ENCODE measurements at regions not wholly inside any gene's neighbourhood (a gene's known extent, or its start where the extent isn't known, plus 50 kb on each side); places are given as distances from the start of the nearest gene placed in this dataset.
"Not testable (repeated sequence)": the region's sequence is repeated elsewhere in the genome, so short reads cannot be mapped to it uniquely, and the experiment has no call there.

DNA sequence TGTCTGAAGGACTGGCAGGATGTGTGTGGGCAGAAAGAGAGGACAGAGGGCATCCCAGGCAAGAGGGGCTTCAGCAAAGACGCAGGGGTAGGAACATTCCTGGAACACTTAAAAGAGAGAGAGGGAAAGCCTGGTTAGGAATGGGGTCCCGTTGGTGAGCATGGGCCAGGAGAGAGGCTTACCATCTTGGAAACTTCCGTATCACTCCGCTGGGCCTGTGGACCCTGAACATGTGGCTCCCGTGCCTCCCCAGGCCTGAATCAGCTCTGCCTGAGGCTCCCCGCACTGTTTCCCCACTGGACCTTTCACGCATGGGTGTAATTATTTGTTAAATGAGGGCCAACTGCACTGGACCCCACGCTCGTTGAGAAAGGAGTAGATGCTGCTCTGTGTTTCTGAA lies 191.1 kb upstream of the GLI2 start:
- TF ChIP-seq POLR2A (IDR thresholded peaks at IDR 0.05) = no peak
- TF ChIP-seq, protein P1, sequence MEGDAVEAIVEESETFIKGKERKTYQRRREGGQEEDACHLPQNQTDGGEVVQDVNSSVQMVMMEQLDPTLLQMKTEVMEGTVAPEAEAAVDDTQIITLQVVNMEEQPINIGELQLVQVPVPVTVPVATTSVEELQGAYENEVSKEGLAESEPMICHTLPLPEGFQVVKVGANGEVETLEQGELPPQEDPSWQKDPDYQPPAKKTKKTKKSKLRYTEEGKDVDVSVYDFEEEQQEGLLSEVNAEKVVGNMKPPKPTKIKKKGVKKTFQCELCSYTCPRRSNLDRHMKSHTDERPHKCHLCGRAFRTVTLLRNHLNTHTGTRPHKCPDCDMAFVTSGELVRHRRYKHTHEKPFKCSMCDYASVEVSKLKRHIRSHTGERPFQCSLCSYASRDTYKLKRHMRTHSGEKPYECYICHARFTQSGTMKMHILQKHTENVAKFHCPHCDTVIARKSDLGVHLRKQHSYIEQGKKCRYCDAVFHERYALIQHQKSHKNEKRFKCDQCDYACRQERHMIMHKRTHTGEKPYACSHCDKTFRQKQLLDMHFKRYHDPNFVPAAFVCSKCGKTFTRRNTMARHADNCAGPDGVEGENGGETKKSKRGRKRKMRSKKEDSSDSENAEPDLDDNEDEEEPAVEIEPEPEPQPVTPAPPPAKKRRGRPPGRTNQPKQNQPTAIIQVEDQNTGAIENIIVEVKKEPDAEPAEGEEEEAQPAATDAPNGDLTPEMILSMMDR (IDR thresholded peaks at IDR 0.05) = no peak
- no peaks in the 10 kb centered on the region for H3K27me3 ChIP-seq
- peak overlapping the region in 1 of 3 donors; percentile 64 for H3K27ac ChIP-seq
- H3K4me3 ChIP-seq = no peak overlapping the region
- intact Hi-C loops (cut with DNase I) = no loop called here
- no peak for DNase-seq
- H3K9me3 ChIP-seq = no peaks in the 10 kb centered on the region
- H3K4me1 ChIP-seq = peaks cover 0 to 64% (median 29%) of the 10 kb centered on the region in 4 donors
- ATAC-seq = no peak
- no peaks in the 10 kb centered on the region for H3K36me3 ChIP-seq
- 95% methylated on average over 4 of the region's 9 CpGs for WGBS (ENCODE audit: insufficient coverage, low coverage, low lambda C conversion rate, missing lambda C conversion rate)

DNA sequence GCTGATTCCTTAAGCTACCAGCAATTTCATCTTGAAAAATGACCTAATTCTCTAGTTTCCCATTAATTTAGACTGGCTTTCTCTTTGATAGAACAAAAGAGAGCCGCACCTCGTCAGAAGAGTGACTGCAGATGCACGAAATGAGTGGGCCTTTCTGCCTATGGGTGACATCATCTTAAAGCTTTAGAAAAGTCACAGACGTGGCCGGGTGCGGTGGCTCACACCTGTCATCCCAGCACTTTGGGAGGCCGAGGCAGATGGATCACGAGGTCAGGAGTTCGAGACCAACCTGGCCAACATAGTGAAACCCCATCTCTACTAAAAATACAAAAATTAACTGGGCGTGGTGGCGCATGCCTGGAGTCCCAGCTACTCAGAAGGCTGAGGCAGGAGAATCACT lies 190.7 kb upstream of the GLI2 start:
- H3K4me3 ChIP-seq; H3K27me3 ChIP-seq; H3K36me3 ChIP-seq; intact Hi-C loops (cut with DNase I); DNase-seq; H3K9me3 ChIP-seq; ATAC-seq: not testable (repeated sequence)
- WGBS (ENCODE audit: insufficient coverage, low coverage, low lambda C conversion rate, missing lambda C conversion rate) = 94% methylated on average over 11 of the region's 11 CpGs
- Histone ChIP-seq H3K4me1 (peaks cover 0 to 63% (median 27%) of the 10 kb centered on the region in 4 donors), H3K27ac (peak overlapping the region in 1 of 3 donors; percentile 64)

DNA sequence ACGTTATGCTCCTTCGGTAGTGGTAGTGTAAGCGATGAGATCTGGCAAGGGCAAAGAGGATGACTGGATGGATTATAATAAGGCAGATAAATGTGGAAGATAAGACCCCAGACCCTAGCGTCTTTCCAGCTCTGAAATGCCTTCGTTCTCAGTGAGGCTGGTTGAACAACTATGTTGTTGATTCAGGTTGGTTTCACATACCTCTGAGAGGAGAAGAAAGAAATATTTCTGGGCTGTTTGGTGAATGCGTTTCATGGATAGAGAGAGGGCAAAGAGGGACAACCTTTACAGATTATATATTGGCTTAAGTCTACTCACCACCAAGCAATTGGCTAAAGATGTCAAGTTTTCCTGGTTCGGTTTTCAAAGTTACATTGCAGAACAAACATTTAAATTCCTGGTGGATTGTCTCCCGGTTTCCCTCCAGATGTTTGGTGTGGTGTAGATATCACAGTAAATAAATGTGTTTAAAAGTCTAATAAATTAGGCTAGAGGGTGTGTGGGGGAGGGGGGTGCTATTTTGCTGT lies 190.1 kb upstream of the GLI2 start:
- no peak for TF ChIP-seq POLR2A (IDR thresholded peaks at IDR 0.05)
- TF ChIP-seq, protein P1 (IDR thresholded peaks at IDR 0.05) = no peak
- H3K27me3 ChIP-seq = no peaks in the 10 kb centered on the region
- peak overlapping the region in 1 of 3 donors; percentile 64 for H3K27ac ChIP-seq
- 73% methylated on average over 7 of the region's 8 CpGs for WGBS (ENCODE audit: insufficient coverage, low coverage, low lambda C conversion rate, missing lambda C conversion rate)
- H3K4me3 ChIP-seq = no peak overlapping the region
- ATAC-seq (no peak), DNase-seq (no peak)
- intact Hi-C loops (cut with DNase I) = no loop called here
- peaks cover 0 to 63% (median 26%) of the 10 kb centered on the region in 4 donors for H3K4me1 ChIP-seq
- no peaks in the 10 kb centered on the region for H3K36me3 ChIP-seq
- H3K9me3 ChIP-seq = no peaks in the 10 kb centered on the region

DNA sequence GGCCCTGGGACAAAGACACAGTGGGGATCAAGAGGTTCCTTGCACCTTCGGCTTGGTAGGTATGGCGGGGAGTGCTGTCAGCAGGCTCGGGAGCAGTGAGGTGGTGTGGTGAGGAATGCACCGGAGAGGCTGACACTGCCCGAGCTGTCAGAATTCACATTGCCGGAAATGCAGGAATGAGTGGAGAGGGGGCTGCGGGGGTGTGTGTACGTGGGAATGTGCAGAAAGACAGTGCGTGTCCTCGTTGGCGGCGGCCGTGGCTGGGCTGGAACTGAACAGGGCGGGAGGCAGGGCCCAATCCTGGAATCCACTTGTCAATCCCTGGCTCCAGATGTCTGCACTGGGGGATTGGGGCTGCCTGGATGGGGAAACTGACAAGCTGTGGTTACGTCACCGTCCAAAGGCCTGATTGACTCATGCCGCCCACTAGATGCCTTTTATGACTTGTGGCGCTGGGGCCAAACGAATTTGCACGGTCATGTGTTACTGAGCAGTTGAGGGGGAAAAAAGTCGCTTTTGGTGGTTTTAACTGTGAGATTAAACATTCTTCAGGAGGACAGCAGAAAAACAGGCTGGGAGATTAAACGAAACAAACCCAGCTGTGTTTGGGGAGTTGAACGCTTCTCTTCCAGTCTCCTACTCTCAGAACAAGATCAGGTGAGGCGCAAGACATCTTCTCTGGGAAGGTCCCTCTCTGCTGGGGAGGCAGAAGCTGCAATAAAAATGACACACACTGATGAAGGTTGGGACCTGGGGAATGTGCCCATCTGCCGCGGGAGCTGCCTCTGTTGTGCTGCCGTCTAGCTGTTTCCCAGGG lies 189.4 kb upstream of the GLI2 start:
- H3K27me3 ChIP-seq = no peaks in the 10 kb centered on the region
- no peak overlapping the region for H3K4me3 ChIP-seq
- H3K36me3 ChIP-seq = no peaks in the 10 kb centered on the region
- H3K9me3 ChIP-seq = no peaks in the 10 kb centered on the region
- peaks cover 0 to 63% (median 29%) of the 10 kb centered on the region in 4 donors for H3K4me1 ChIP-seq
- ATAC-seq = peak in 1 of 4 donors; percentile 46
- WGBS (ENCODE audit: insufficient coverage, low coverage, low lambda C conversion rate, missing lambda C conversion rate) = 71% methylated on average over 16 of the region's 27 CpGs
- intact Hi-C loops (cut with DNase I) = no loop called here
- TF ChIP-seq POLR2A (IDR thresholded peaks at IDR 0.05) = no peak
- TF ChIP-seq, protein P1 (IDR thresholded peaks at IDR 0.05) = no peak
- H3K27ac ChIP-seq = peak overlapping the region in 2 of 3 donors; percentile 3 to 64
- peak; percentile 47 to 76 (median 71) for DNase-seq

- peak in 1 of 3 donors; percentile 25 for DNase-seq
- intact Hi-C loops (cut with DNase I) = no loop called here
- Histone ChIP-seq H3K27ac (peak overlapping the region in 2 of 3 donors; percentile 49 to 76), H3K4me3 (no peak overlapping the region), H3K9me3 (no peaks in the 10 kb centered on the region), H3K4me1 (peaks cover 0 to 65% (median 34%) of the 10 kb centered on the region in 4 donors), H3K27me3 (no peaks in the 10 kb centered on the region), H3K36me3 (no peaks in the 10 kb centered on the region)
- TF ChIP-seq POLR2A (IDR thresholded peaks at IDR 0.05) = no peak
- TF ChIP-seq, protein P1 (IDR thresholded peaks at IDR 0.05) = no peak
- WGBS (ENCODE audit: insufficient coverage, low coverage, low lambda C conversion rate, missing lambda C conversion rate) = 90% methylated on average over 7 of the region's 7 CpGs
- ATAC-seq = no peak
Measured at GRCh38 chr2:120546865-120547390, 188.7 kb upstream of the GLI2 start.
